HEK293 (cell line): ENCODE measurements at regions not wholly inside any gene's neighbourhood (a gene's known extent, or its start where the extent isn't known, plus 50 kb on each side); places are given as distances from the start of the nearest gene placed in this dataset.

Experiments
- CTCF ChIA-PET: fragments of 350-600 bp; formaldehyde crosslinking; extraction: SDS; loops from one replicate; lab custom pipeline; 2021; ENCODE audit warnings: antibody characterized with exemption; lab: Yijun Ruan, JAX
- POLR2A ChIA-PET: fragments of 300-600 bp; formaldehyde crosslinking; extraction: SDS; loops from one replicate; lab custom pipeline; 2020; ENCODE audit warnings: antibody characterized with exemption, inconsistent platforms; lab: Yijun Ruan, JAX
- H3K27ac ChIP-seq: fragments of 200-500 bp; sonication (Bioruptor generic); 2 replicates; pipeline ENCODE4 v1.5.1; 2014; ENCODE audit warnings: low read depth, low read length, control low read depth, inconsistent platforms; ENCODE audit errors: extremely low read depth
- H3K36me3 ChIP-seq, 2 experiments: fragments of 200-500 bp in 1 of 2; sonication (Bioruptor generic) in 1 of 2; 1 replicate in 1 of 2; 2 replicates in 1 of 2; pipeline ENCODE4 v1.5.1; 2014 to 2017; ENCODE audit warnings: inconsistent platforms in 2 of 2, low read length in 2 of 2; ENCODE audit not compliant: control insufficient read depth in 2 of 2, insufficient read depth in 1 of 2
- H3K4me1 ChIP-seq: fragments of 200-500 bp; sonication (Bioruptor generic); 2 replicates; pipeline ENCODE4 v1.5.1; 2014; ENCODE audit warnings: mild to moderate bottlenecking, low read length, inconsistent platforms; ENCODE audit not compliant: control insufficient read depth, insufficient read depth
- H3K4me3 ChIP-seq: 2 replicates; pipeline ENCODE4 v1.5.1; 2011; ENCODE audit warnings: low read depth, mild to moderate bottlenecking, control low read depth, low read length, moderate library complexity
- H3K9me3 ChIP-seq: fragments of 200-500 bp; sonication (Bioruptor generic); 2 replicates; pipeline ENCODE4 v1.5.1; 2014; ENCODE audit warnings: low read depth, low read length, inconsistent platforms; ENCODE audit not compliant: control insufficient read depth, insufficient read depth
- IKZF3 ChIP-seq: fragments of 450-650 bp; IDR thresholded peaks from 2 replicates; pipeline ENCODE4 v1.5.0; 2018; ENCODE audit warnings: missing biosample characterization, mild to moderate bottlenecking, missing genetic modification characterization, moderate library complexity
- KLF1 ChIP-seq: fragments of 450-650 bp; formaldehyde crosslinking; IDR thresholded peaks from 2 replicates; pipeline ENCODE4 v1.5.1; 2016; ENCODE audit warnings: missing biosample characterization, missing genetic modification characterization
- SP2 ChIP-seq: fragments of 450-650 bp; formaldehyde crosslinking; IDR thresholded peaks from 2 replicates; pipeline ENCODE4 v1.5.1; 2016; ENCODE audit warnings: missing biosample characterization, missing genetic modification characterization
- ZBTB7A ChIP-seq: fragments of 450-650 bp; formaldehyde crosslinking; IDR thresholded peaks from 2 replicates; pipeline ENCODE4 v1.5.1; 2016; ENCODE audit warnings: low read depth, missing biosample characterization, missing genetic modification characterization
- ZNF112 ChIP-seq: fragments of 450-650 bp; formaldehyde crosslinking; IDR thresholded peaks from 2 replicates; pipeline ENCODE4 v1.5.0; 2017; ENCODE audit warnings: missing biosample characterization, missing genetic modification characterization
- ZNF521 ChIP-seq: fragments of 450-650 bp; formaldehyde crosslinking; IDR thresholded peaks from 2 replicates; pipeline ENCODE4 v1.5.1; 2017; ENCODE audit warnings: missing biosample characterization, mild to moderate bottlenecking, missing genetic modification characterization
- ZNF555 ChIP-seq: fragments of 450-650 bp; formaldehyde crosslinking; conservative IDR thresholded peaks from 2 replicates; pipeline ENCODE4 v1.5.1; 2017; ENCODE audit warnings: missing biosample characterization, mild to moderate bottlenecking, missing genetic modification characterization, inconsistent platforms
- ZNF558 ChIP-seq: fragments of 450-650 bp; formaldehyde crosslinking; IDR thresholded peaks from 2 replicates; pipeline ENCODE4 v1.5.1; 2016; ENCODE audit warnings: missing biosample characterization, missing genetic modification characterization
- ZNF621 ChIP-seq: fragments of 450-650 bp; formaldehyde crosslinking; IDR thresholded peaks from 2 replicates; pipeline ENCODE4 v1.5.1; 2017; ENCODE audit warnings: missing biosample characterization, missing genetic modification characterization
- ZNF624 ChIP-seq: fragments of 450-650 bp; formaldehyde crosslinking; IDR thresholded peaks from 2 replicates; pipeline ENCODE4 v1.5.1; 2017; ENCODE audit warnings: missing biosample characterization, missing genetic modification characterization
- ZNF658 ChIP-seq: fragments of 450-650 bp; formaldehyde crosslinking; IDR thresholded peaks from 2 replicates; pipeline ENCODE4; 2016; ENCODE audit warnings: missing biosample characterization, missing genetic modification characterization
- ZNF664 ChIP-seq: fragments of 450-650 bp; formaldehyde crosslinking; IDR thresholded peaks from 2 replicates; pipeline ENCODE4 v1.5.1; 2016; ENCODE audit warnings: missing biosample characterization, missing genetic modification characterization
- ZNF707 ChIP-seq: fragments of 450-650 bp; formaldehyde crosslinking; IDR thresholded peaks from 2 replicates; pipeline ENCODE4 v1.5.1; 2016; ENCODE audit warnings: missing biosample characterization, missing genetic modification characterization
- ZNF768 ChIP-seq: fragments of 450-650 bp; formaldehyde crosslinking; IDR thresholded peaks from 2 replicates; pipeline ENCODE4 v1.5.1; 2018; ENCODE audit warnings: missing biosample characterization, mild to moderate bottlenecking, missing genetic modification characterization
- TF ChIP-seq, protein P1 (sequence below): fragments of 450-650 bp; formaldehyde crosslinking; IDR thresholded peaks from 2 replicates; pipeline ENCODE4 v1.5.1; 2016; ENCODE audit warnings: missing biosample characterization, missing genetic modification characterization, low read depth
- TF ChIP-seq, protein P2 (sequence below): sonication (generic); formaldehyde crosslinking; IDR thresholded peaks from 2 replicates; pipeline ENCODE4 v1.8.1; 2022; ENCODE audit warnings: mild to moderate bottlenecking, moderate library complexity, missing genetic modification reagents
- TF ChIP-seq, protein P3 (sequence below): fragments of 450-650 bp; formaldehyde crosslinking; IDR thresholded peaks from 2 replicates; pipeline ENCODE4 v1.5.1; 2016; ENCODE audit warnings: missing biosample characterization, missing genetic modification characterization
- TF ChIP-seq, protein P4 (sequence below): fragments of 450-650 bp; formaldehyde crosslinking; IDR thresholded peaks from 2 replicates; pipeline ENCODE4 v1.5.1; 2017; ENCODE audit warnings: missing biosample characterization, missing genetic modification characterization
- TF ChIP-seq, protein P5 (sequence below): fragments of 450-650 bp; formaldehyde crosslinking; conservative IDR thresholded peaks from 2 replicates; pipeline ENCODE4 v1.5.1; 2016; ENCODE audit warnings: low read depth, missing biosample characterization, missing genetic modification characterization

DNA sequence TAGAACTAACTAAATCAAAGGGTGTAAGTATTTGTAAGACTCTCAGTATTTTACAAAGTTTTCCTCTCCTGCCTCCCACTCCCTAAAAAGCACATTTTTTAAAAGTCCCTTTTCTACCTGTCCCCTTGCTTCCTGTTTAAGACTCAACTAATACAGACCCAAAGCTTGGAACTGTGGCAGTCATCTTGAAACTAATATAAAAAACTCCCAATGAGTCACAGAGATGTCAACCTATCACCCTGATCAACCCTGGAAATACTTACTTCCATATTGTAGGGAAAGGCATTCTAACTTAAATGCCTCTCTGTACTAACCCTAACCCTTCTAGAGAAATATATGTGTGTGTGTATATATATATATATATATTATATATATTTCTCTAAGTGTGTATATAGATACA, 184.8 kb downstream of the SPTSSA start:
- Histone ChIP-seq H3K4me1 (no peaks in the 10 kb centered on the region), H3K27ac (no peak overlapping the region), H3K36me3 (no peaks in the 10 kb centered on the region), H3K4me3 (no peak overlapping the region), H3K9me3 (no peaks in the 10 kb centered on the region)
- ChIA-PET POLR2A (no interaction called here), CTCF (no interaction called here)
- TF ChIP-seq IKZF3 (tag by site-specific recombination) (no peak), ZNF112 (tag by site-specific recombination) (no peak), KLF1 (tag by site-specific recombination) (no peak), ZNF707 (tag by site-specific recombination) (no peak), ZNF521 (tag by site-specific recombination) (no peak), ZNF555 (no peak), ZNF658 (tag by site-specific recombination) (no peak), SP2 (no peak)
- TF ChIP-seq, protein P1, sequence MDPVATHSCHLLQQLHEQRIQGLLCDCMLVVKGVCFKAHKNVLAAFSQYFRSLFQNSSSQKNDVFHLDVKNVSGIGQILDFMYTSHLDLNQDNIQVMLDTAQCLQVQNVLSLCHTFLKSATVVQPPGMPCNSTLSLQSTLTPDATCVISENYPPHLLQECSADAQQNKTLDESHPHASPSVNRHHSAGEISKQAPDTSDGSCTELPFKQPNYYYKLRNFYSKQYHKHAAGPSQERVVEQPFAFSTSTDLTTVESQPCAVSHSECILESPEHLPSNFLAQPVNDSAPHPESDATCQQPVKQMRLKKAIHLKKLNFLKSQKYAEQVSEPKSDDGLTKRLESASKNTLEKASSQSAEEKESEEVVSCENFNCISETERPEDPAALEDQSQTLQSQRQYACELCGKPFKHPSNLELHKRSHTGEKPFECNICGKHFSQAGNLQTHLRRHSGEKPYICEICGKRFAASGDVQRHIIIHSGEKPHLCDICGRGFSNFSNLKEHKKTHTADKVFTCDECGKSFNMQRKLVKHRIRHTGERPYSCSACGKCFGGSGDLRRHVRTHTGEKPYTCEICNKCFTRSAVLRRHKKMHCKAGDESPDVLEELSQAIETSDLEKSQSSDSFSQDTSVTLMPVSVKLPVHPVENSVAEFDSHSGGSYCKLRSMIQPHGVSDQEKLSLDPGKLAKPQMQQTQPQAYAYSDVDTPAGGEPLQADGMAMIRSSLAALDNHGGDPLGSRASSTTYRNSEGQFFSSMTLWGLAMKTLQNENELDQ = no peak
- TF ChIP-seq, protein P2, sequence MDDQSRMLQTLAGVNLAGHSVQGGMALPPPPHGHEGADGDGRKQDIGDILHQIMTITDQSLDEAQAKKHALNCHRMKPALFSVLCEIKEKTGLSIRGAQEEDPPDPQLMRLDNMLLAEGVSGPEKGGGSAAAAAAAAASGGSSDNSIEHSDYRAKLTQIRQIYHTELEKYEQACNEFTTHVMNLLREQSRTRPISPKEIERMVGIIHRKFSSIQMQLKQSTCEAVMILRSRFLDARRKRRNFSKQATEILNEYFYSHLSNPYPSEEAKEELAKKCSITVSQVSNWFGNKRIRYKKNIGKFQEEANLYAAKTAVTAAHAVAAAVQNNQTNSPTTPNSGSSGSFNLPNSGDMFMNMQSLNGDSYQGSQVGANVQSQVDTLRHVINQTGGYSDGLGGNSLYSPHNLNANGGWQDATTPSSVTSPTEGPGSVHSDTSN (CRISPR knock-in tag) = no peak
- TF ChIP-seq, protein P3, sequence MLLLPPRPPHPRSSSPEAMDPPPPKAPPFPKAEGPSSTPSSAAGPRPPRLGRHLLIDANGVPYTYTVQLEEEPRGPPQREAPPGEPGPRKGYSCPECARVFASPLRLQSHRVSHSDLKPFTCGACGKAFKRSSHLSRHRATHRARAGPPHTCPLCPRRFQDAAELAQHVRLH (tag by site-specific recombination) = no peak

DNA sequence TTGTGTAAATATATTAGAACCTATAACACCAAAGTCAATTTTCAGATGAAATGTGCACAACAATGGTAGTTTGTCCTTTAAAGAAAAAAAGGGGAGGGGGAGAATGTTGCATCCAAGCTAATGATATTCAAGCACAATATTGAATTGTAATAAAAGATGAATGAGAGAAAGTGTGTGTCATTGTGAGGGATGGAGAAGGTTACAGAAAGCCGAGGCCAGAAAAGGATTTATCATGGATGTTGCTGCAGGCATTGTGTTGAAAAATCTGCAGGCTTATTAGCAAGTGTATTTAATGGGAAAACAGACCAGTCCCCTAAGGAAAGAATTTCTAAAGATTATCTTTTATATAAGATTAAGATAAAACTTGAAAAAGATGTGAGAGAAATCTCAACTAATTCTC, 186.5 kb downstream of the SPTSSA start:
- ChIA-PET CTCF (interaction anchor here (0.7 kb wide), 1 partner anchor 193 kb away, joined by 3 read pairs; no protein-coding TSS in a partner anchor), POLR2A (no interaction called here)
- TF ChIP-seq ZNF768 (tag by site-specific recombination) = no peak
- no peak for TF ChIP-seq ZNF664 (tag by site-specific recombination)
- no peak for TF ChIP-seq ZNF558
- TF ChIP-seq ZNF624 = no peak
- no peaks in the 10 kb centered on the region for H3K36me3 ChIP-seq
- no peaks in the 10 kb centered on the region for H3K4me1 ChIP-seq
- no peaks in the 10 kb centered on the region for H3K9me3 ChIP-seq
- no peak overlapping the region for H3K4me3 ChIP-seq
- no peak overlapping the region for H3K27ac ChIP-seq

DNA sequence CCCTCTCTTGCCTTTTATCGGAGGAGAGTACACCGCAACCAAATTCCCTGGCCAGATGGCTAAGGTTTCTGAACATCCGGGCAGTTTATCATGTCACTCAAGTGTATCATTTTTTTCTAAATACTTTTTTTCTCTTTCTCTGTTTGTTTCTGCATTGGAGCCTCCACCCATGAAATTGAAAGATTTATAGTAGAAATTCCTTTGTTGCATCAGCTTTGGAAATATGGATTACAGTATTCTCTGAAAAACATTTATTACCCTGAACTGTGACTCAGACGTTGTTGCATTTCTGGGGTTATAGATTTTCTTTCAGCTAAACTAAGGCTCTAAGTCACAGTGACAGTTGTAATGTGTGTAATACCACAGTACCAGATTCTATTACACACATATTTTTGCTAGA, 187.0 kb downstream of the SPTSSA start:
- ChIA-PET POLR2A (no interaction called here), CTCF (interaction anchor here (0.7 kb wide), 1 partner anchor 193 kb away, joined by 3 read pairs; no protein-coding TSS in a partner anchor)
- Histone ChIP-seq H3K27ac (no peak overlapping the region), H3K9me3 (no peaks in the 10 kb centered on the region), H3K4me3 (no peak overlapping the region), H3K4me1 (no peaks in the 10 kb centered on the region), H3K36me3 (no peaks in the 10 kb centered on the region)
- TF ChIP-seq, protein P4, sequence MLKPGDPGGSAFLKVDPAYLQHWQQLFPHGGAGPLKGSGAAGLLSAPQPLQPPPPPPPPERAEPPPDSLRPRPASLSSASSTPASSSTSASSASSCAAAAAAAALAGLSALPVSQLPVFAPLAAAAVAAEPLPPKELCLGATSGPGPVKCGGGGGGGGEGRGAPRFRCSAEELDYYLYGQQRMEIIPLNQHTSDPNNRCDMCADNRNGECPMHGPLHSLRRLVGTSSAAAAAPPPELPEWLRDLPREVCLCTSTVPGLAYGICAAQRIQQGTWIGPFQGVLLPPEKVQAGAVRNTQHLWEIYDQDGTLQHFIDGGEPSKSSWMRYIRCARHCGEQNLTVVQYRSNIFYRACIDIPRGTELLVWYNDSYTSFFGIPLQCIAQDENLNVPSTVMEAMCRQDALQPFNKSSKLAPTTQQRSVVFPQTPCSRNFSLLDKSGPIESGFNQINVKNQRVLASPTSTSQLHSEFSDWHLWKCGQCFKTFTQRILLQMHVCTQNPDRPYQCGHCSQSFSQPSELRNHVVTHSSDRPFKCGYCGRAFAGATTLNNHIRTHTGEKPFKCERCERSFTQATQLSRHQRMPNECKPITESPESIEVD (tag by site-specific recombination) = peak; percentile 45; the same call in 1 of the 2 replicates
- TF ChIP-seq ZBTB7A (tag by site-specific recombination) (no peak), ZNF621 (no peak)
- TF ChIP-seq, protein P5, sequence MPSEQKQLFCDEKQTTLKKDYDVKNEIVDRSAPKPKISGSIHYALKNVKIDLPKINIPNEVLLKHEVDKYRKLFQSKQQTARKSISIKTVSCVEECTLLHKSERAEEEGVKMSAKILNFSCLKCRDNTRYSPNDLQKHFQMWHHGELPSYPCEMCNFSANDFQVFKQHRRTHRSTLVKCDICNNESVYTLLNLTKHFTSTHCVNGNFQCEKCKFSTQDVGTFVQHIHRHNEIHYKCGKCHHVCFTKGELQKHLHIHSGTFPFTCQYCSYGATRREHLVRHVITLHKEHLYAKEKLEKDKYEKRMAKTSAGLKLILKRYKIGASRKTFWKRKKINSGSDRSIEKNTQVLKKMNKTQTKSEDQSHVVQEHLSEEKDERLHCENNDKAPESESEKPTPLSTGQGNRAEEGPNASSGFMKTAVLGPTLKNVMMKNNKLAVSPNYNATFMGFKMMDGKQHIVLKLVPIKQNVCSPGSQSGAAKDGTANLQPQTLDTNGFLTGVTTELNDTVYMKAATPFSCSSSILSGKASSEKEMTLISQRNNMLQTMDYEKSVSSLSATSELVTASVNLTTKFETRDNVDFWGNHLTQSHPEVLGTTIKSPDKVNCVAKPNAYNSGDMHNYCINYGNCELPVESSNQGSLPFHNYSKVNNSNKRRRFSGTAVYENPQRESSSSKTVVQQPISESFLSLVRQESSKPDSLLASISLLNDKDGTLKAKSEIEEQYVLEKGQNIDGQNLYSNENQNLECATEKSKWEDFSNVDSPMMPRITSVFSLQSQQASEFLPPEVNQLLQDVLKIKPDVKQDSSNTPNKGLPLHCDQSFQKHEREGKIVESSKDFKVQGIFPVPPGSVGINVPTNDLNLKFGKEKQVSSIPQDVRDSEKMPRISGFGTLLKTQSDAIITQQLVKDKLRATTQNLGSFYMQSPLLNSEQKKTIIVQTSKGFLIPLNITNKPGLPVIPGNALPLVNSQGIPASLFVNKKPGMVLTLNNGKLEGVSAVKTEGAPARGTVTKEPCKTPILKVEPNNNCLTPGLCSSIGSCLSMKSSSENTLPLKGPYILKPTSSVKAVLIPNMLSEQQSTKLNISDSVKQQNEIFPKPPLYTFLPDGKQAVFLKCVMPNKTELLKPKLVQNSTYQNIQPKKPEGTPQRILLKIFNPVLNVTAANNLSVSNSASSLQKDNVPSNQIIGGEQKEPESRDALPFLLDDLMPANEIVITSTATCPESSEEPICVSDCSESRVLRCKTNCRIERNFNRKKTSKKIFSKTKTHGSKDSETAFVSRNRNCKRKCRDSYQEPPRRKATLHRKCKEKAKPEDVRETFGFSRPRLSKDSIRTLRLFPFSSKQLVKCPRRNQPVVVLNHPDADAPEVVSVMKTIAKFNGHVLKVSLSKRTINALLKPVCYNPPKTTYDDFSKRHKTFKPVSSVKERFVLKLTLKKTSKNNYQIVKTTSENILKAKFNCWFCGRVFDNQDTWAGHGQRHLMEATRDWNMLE (tag by site-specific recombination) = no peak
